HL-60 (cell line): ENCODE measurements at regions not wholly inside any gene's neighbourhood (a gene's known extent, or its start where the extent isn't known, plus 50 kb on each side); places are given as distances from the start of the nearest gene placed in this dataset.

ENCODE experiments used
- DNase-seq, 2 experiments: peaks; one replicate each; pipeline ENCODE4 v3.0.0-alpha.2; 2010 to 2020; ENCODE audit warnings: low read depth in 1 of 2, low spot score in 1 of 2
- H3K27ac ChIP-seq: fragments of 250-450 bp; sonication (Bioruptor Pico); replicated peaks from 2 replicates; pipeline ENCODE4 v1.5.1; 2020; ENCODE audit warnings: mild to moderate bottlenecking, moderate library complexity
- H3K27me3 ChIP-seq: fragments of 250-450 bp; sonication (Bioruptor Pico); 2 replicates; pipeline ENCODE4 v1.5.1; 2021; ENCODE audit warnings: mild to moderate bottlenecking, moderate library complexity; ENCODE audit not compliant: insufficient read depth, poor library complexity, severe bottlenecking
- H3K4me3 ChIP-seq: replicated peaks from 2 replicates; pipeline ENCODE4 v1.5.1; 2011; ENCODE audit warnings: mild to moderate bottlenecking, control low read depth, low read length; ENCODE audit not compliant: insufficient read depth
- CTCF ChIP-seq: IDR thresholded peaks from one replicate; pipeline ENCODE4 v1.5.1; 2011; ENCODE audit warnings: low read length, control low read depth, inconsistent platforms; ENCODE audit not compliant: insufficient read depth
- GABPA ChIP-seq: IDR thresholded peaks from 2 replicates; pipeline ENCODE4 v1.6.1; 2012; ENCODE audit warnings: low read depth
- POLR2AphosphoS5 ChIP-seq: IDR thresholded peaks from 2 replicates; pipeline ENCODE4 v1.6.1; 2012; ENCODE audit warnings: low read depth
- REST ChIP-seq: IDR thresholded peaks from 2 replicates; pipeline ENCODE4 v1.6.1; 2012; ENCODE audit warnings: low read depth; ENCODE audit not compliant: insufficient replicate concordance
- SPI1 ChIP-seq: IDR thresholded peaks from 2 replicates; pipeline ENCODE4 v1.6.1; 2012; ENCODE audit warnings: low read depth, mild to moderate bottlenecking, borderline replicate concordance

- H3K4me3 ChIP-seq = no peak overlapping the region
- H3K27ac ChIP-seq = no peak overlapping the region
- DNase-seq = no peak
- no peaks in the 10 kb centered on the region for H3K27me3 ChIP-seq
- TF ChIP-seq CTCF = no peak
- no peak for TF ChIP-seq POLR2AphosphoS5
- TF ChIP-seq SPI1 = no peak
- no peak for TF ChIP-seq GABPA
- TF ChIP-seq REST = no peak
These were observed 127.7 kb upstream of the KIF2A start for GRCh38 chr5:62178258-62178657.

- DNase-seq = no peak
- Histone ChIP-seq H3K27ac (no peak overlapping the region), H3K27me3 (no peaks in the 10 kb centered on the region), H3K4me3 (no peak overlapping the region)
- no peak for TF ChIP-seq CTCF
- no peak for TF ChIP-seq POLR2AphosphoS5
- TF ChIP-seq SPI1 = no peak
- TF ChIP-seq GABPA = no peak
- no peak for TF ChIP-seq REST
These were observed 123.2 kb upstream of the KIF2A start for GRCh38 chr5:62182802-62183201.

DNA sequence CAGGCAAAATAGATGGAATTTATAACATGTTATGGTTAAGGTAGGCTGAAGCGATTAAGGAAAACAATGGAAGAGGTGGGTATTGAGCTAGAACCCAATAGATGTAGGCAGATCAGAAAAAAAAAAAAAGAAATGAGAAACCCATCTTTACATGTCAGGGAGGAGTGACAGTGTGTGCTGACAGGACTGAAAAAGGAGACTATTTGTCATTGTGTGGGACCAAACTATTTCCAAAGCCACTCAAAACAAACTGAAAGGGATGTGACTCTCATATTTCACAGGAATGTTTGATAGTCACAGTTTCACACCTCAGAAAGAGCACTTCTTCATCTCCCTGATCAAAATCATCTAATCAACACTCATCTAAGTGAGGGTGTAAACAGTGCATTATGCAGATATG lies 122.3 kb upstream of the KIF2A start:
- Histone ChIP-seq H3K27me3 (no peaks in the 10 kb centered on the region), H3K4me3 (no peak overlapping the region), H3K27ac (no peak overlapping the region)
- no peak for TF ChIP-seq CTCF
- no peak for DNase-seq

DNA sequence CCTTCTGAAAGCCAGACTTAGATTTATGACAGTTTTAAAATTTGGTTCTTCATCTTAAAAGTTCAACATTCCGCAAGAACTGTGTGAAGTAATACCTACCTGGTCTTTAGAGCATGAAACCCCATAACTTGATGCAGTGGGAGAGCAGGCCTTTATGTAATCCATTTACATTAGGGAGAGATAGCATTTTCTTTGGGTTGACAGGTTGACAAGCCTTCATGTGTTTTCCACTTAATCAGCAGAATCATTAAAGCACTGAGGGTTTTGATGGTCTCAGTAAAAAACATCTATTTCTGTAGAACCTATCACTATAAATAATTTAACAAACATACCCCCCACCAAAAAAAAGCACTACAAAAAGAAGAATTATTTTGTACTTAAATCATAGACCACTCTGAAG lies 121.6 kb upstream of the KIF2A start:
- Histone ChIP-seq H3K27ac (no peak overlapping the region), H3K27me3 (no peaks in the 10 kb centered on the region), H3K4me3 (no peak overlapping the region)
- DNase-seq = no peak
- no peak for TF ChIP-seq CTCF
- TF ChIP-seq GABPA = no peak
- TF ChIP-seq SPI1 = no peak
- no peak for TF ChIP-seq POLR2AphosphoS5
- no peak for TF ChIP-seq REST
